ENCODE measurements at regions not wholly inside any gene's neighbourhood (a gene's known extent, or its start where the extent isn't known, plus 50 kb on each side); places are given as distances from the start of the nearest gene placed in this dataset.

DNA sequence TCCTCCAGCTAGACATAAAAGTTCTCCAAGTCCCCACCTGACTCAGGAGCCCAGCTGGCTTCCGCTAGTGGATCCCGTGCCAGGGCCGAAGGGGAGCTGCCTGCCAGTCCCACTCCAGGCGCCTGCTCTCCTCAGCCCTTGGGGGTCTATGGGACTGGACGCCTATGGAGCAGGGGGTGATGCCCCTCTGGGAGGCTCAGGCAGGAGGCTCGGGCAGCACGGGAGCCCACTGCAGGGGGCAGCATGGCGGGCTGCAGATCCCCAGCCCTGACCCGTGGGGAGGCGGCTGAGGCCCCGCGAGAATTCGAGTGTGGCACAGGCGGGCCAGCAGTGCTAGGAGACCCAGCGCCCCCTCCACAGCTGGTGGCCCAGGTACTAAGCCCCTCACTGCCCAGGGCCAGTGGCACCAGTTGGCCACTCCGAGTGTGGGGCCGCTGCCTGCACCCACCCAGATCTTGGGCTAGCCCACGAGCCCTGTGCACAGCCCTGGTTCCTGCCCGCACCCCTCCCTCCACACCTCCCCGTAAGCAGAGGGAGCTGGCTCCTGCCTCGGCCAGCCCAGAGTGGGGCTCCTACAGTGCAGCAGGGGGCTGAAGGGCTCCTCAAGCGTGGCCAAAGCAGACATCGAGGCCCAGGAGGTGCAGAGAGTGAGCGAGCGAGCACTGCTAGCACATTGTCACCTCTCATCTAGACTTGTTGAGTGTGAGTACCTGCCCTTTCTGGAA is 221.3 kb upstream of the NSMCE3 start:
- DNase-seq (ENCODE audit: low read depth) = no peak
- no peak overlapping the region for H3K4me3 ChIP-seq (ENCODE audit: low read depth, low read length)
- TF ChIP-seq, protein P1, sequence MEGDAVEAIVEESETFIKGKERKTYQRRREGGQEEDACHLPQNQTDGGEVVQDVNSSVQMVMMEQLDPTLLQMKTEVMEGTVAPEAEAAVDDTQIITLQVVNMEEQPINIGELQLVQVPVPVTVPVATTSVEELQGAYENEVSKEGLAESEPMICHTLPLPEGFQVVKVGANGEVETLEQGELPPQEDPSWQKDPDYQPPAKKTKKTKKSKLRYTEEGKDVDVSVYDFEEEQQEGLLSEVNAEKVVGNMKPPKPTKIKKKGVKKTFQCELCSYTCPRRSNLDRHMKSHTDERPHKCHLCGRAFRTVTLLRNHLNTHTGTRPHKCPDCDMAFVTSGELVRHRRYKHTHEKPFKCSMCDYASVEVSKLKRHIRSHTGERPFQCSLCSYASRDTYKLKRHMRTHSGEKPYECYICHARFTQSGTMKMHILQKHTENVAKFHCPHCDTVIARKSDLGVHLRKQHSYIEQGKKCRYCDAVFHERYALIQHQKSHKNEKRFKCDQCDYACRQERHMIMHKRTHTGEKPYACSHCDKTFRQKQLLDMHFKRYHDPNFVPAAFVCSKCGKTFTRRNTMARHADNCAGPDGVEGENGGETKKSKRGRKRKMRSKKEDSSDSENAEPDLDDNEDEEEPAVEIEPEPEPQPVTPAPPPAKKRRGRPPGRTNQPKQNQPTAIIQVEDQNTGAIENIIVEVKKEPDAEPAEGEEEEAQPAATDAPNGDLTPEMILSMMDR (IDR thresholded peaks at IDR 0.05; ENCODE audit: low read depth, low read length, missing control alignments) = no peak

DNA sequence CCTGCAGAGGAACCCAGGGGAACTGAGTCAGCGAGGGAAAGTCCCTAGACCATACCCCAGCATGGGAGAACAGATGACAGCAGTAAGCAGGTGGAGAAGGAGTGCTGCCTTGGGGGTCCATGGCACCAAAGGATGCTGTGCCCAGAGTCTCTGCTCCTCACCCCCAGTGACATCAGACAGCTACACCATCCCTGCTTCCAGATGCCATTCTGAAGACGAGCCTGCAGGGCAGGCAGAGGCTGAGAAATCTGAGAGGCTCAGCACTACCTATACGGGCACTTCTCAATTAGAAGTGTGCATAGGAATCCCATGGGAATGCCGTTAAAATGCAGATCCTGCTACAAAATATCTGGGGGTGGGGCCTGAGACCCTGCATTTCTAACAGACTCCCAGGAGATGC is 211.3 kb upstream of the NSMCE3 start:
- TF ChIP-seq, protein P1 (IDR thresholded peaks at IDR 0.05; ENCODE audit: low read depth, low read length, missing control alignments) = no peak
- H3K4me3 ChIP-seq (ENCODE audit: low read depth, low read length) = no peak overlapping the region
- DNase-seq (ENCODE audit: low read depth) = no peak

GRCh38 chr15:29480278-29480677 is 210.7 kb upstream of the NSMCE3 start:
- no peak overlapping the region for H3K4me3 ChIP-seq (ENCODE audit: low read depth, low read length)
- TF ChIP-seq, protein P1 (IDR thresholded peaks at IDR 0.05; ENCODE audit: low read depth, low read length, missing control alignments) = no peak
- no peak for DNase-seq (ENCODE audit: low read depth)

GRCh38 chr15:29477256-29477655 is 207.6 kb upstream of the NSMCE3 start:
- no peak for DNase-seq (ENCODE audit: low read depth)
- no peak overlapping the region for H3K4me3 ChIP-seq (ENCODE audit: low read depth, low read length)
- TF ChIP-seq, protein P1 (IDR thresholded peaks at IDR 0.05; ENCODE audit: low read depth, low read length, missing control alignments) = no peak

- no peak overlapping the region for H3K4me3 ChIP-seq (ENCODE audit: low read depth, low read length)
- no peak for DNase-seq (ENCODE audit: low read depth)
- TF ChIP-seq, protein P1 (IDR thresholded peaks at IDR 0.05; ENCODE audit: low read depth, low read length, missing control alignments) = no peak
Measured at GRCh38 chr15:29476503-29477080, 207.0 kb upstream of the NSMCE3 start.

DNA sequence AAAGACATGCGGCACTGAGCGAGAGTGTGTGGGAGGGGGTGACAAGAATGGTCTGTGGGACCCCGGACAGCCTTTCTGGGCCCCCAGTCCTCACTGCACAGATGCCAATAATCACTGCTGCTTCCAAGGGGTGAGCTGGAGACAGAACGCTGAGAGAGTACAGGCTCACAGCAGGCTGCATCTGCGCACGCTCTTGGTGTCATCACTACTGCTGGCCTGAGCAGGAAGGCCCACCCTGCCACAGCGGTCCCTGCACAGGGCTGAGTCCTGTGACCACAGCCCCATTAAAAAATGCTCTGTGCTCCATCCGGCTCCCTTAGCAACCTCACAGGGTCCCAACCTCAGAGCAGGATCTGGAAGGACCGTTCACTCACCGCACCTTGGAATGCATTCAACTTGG is 205.5 kb upstream of the NSMCE3 start:
- TF ChIP-seq, protein P1 (IDR thresholded peaks at IDR 0.05; ENCODE audit: low read depth, low read length, missing control alignments) = no peak
- no peak for DNase-seq (ENCODE audit: low read depth)
- no peak overlapping the region for H3K4me3 ChIP-seq (ENCODE audit: low read depth, low read length)
